ENCODE measurements at regions not wholly inside any gene's neighbourhood (a gene's known extent, or its start where the extent isn't known, plus 50 kb on each side); places are given as distances from the start of the nearest gene placed in this dataset.

GRCh38 chr12:90021795-90022440 lies 313.3 kb upstream of the ATP2B1 start:
- no peak for DNase-seq

DNA sequence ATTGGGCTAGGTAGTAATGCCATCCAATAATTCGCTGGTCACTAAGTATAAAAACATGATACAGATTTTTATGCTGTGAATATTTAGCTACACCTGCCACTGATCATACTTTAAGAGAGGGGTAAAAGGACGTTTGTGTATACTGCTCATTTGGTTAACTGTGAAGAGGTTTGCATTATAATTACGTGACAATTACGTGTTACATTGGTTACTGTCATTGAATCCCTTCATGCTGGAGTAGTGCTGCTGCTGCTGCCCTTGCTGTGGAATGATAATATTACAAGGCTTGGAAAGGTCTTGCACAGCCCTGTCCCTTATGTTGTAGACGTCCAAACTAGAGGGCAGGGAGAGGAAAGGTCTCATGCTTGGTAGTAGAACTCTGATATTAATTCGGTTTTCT lies 312.2 kb upstream of the ATP2B1 start:
- no peak for DNase-seq

- DNase-seq = no peak
Measured at GRCh38 chr12:90020436-90020835, 311.8 kb upstream of the ATP2B1 start.

DNA sequence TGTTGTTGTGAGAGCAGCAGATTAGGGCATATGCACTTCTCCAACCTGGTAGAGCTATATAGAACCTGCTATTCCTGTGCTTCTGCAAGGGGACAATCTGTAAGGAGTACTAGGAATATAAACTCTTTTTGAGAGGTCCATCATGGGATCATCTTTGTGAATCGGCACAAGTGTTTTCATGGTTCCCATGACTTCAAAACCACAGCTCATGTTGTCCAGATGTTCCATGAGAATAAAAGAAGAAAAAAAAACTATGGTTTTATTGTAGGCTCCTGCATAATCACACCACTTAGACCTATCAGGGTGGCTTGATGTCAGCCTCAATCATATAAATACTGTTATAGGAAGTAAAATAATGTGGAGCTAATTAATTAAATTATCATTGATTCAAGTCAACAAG lies 311.4 kb upstream of the ATP2B1 start:
- no peak for DNase-seq

- no peak for DNase-seq
Measured at GRCh38 chr12:90017316-90017715, 308.7 kb upstream of the ATP2B1 start.

GRCh38 chr12:90015228-90015627 lies 306.6 kb upstream of the ATP2B1 start:
- no peak for DNase-seq

DNA sequence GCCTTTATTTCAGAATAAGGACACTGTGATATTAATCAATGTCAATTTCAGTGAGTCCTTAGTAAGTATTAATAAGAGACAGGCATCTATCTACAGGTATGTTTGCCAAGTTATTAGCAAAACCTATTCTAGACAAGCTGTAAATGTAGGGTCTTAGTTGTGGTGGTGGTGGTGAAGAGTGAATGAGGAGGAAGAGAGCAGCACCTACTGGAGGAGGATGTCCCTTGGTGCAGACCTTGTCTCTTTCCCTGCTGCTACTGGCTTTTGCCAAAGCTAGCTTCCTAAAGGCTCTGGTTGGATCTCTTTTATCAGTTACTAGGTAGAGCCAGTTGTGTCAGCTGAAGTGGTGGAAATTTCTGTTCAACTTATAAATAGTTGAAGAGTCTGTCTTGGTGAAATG lies 304.8 kb upstream of the ATP2B1 start:
- DNase-seq = no peak

- DNase-seq = no peak
Measured at GRCh38 chr12:90010089-90010488, 301.5 kb upstream of the ATP2B1 start.

GRCh38 chr12:90008277-90008676 lies 299.6 kb upstream of the ATP2B1 start:
- no peak for DNase-seq

- DNase-seq = no peak
Measured at GRCh38 chr12:90004319-90005074, 295.9 kb upstream of the ATP2B1 start.

DNA sequence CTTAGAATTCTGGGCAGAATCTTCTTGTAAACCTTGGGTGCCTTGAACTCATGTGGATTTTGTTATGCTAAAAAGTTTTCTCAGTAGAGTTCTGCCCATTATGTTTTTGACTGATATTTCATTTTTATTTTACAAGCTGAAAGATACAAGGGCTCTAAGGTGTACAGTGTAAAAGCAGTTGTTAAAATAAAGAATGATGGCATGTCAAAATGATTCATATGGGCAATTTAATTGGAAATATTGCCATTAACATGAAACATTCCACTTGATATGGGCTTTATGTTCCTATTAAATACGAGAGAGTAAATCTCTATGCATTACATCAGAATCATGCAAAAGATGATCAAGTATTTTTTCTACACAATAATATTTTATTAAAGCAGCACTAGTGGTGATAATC lies 295.1 kb upstream of the ATP2B1 start:
- no peak for DNase-seq

DNA sequence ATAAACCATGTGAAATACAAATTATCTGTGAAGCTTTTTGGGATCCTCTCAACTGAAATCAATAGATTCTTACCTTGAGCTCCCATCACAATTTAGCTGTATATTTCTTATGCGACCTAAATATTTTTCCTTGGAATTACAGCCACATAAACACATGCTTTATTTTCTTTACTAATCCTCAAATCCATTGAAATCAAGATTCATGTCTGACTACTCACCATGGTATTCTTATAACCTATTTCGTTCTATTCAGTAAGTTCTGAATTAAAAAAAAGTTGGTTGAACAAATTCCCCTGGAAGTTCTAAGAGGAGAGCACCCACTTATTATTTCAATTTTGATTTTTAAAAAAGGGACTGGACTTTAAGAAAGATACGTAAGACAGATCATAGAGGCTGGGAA lies 292.1 kb upstream of the ATP2B1 start:
- no peak for DNase-seq

- no peak for DNase-seq
Measured at GRCh38 chr12:89999699-90000505, 291.3 kb upstream of the ATP2B1 start.

DNA sequence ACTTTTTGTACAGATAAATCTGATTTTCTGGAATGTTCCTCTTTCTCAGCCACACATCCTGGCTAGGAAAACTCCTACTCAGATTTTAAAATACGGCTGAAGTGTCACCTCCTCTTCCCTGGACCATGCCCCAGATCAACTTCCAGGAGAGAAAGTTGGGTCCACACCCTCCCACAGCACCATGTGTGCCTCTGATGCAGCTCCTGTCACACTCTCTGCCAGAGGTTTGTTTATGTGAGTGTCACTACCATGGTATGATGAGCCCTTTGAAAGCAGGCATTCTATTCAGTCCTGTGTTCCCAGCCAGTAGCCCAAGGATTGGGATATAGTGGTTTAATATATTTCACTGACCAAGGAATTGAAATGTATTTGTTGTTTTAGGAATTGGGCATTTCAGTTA lies 287.2 kb upstream of the ATP2B1 start:
- DNase-seq = no peak

- DNase-seq = peak in 1 of 14 donors; percentile 52
Measured at GRCh38 chr12:89994911-89995310, 286.3 kb upstream of the ATP2B1 start.

DNA sequence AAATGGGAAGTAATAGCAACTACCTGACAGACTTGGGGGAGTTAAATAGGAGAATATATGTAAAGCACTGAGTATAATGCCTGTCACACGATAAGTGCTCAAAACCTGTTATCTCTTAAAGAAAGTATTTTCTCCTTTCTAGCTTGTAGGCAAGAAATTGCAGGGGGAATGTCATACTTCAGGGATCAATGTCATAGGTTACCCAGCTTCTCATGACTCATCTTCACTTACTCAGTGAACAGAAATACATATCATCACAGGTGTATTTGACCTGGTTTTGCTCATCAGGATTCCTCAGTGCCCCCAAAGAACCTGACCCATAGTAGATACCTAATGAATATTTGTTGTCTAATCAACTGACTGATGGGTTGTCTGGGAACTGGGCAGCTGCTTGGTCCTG lies 285.0 kb upstream of the ATP2B1 start:
- no peak for DNase-seq

DNA sequence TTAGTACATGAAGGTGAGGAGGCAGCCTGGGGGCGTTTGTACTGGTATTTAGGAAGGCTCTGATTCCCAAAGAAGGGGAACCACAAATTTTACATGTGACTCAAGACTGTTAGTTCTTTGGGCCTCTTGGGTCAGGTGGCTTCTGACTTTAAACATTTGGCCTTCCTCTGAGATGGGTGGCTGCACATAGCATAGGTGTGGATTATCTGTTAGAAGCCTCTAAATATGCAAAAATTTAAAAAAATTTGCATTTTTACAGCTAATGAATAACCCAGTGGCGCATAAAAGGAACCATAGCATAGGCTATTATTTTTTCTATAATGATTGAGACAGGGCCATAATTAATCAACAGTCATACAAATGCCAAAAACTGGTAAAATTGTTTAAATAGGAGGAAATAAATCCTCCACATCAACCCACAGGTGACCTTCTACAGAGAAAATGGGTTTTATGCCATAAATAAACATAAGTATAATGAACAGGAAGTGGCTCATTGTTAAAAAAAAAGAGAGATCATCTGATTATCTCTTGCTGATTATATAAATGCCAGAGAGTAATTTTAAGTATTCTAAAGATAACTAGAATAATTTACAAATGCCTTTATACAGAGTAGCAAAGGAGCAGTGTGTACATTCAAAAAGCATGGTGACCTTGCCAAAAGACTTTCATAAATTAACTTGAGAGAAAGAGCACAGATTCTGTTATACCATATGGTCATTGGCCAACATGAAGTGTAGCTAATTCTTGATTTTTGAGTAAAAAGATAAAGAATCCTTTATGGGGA lies 284.2 kb upstream of the ATP2B1 start:
- DNase-seq = no peak

GRCh38 chr12:89991807-89992590 lies 283.4 kb upstream of the ATP2B1 start:
- DNase-seq = no peak

- peak in 1 of 14 donors; percentile 59 for DNase-seq
Measured at GRCh38 chr12:89988188-89988915, 279.7 kb upstream of the ATP2B1 start.

DNA sequence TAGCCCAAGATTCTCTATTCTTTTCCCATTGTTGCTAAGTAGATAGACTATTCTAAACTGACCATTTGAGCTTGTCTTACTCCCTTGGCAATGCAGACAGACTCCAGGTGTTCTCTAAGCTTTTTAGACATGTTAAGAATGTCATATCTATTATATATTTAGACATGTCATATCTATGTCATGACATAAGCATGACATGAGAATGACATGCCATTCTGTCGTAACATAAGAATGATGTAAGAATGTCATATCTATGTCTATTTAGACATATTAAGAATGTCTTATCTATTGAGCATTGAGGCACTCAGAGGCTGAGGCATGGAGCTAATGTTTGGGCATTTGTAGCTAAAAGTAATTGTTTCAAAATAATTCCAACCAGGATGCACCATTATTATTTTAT lies 277.3 kb upstream of the ATP2B1 start:
- DNase-seq = no peak

- peak in 3 of 14 donors; percentile 4 to 92 (median 31) for DNase-seq
Measured at GRCh38 chr12:89984846-89985245, 276.2 kb upstream of the ATP2B1 start.
